KBM-7 (cell line): ENCODE measurements at regions not wholly inside any gene's neighbourhood (a gene's known extent, or its start where the extent isn't known, plus 50 kb on each side); places are given as distances from the start of the nearest gene placed in this dataset.
"Not testable (repeated sequence)": the region's sequence is repeated elsewhere in the genome, so short reads cannot be mapped to it uniquely, and the experiment has no call there.

Experiments used
- DNase-seq: peaks from one replicate; pipeline ENCODE4 v3.0.0-alpha.2; 2015
- in situ Hi-C: fragments of 300-500 bp; cut with MboI; formaldehyde crosslinking; loops from 2 replicates; pipeline ENCODE4 v1.14.3; 2020; ENCODE audit warnings: low sequenced_read_pairs, low pct_unique_long_range_greater_than_20kb, mixed read lengths

DNA sequence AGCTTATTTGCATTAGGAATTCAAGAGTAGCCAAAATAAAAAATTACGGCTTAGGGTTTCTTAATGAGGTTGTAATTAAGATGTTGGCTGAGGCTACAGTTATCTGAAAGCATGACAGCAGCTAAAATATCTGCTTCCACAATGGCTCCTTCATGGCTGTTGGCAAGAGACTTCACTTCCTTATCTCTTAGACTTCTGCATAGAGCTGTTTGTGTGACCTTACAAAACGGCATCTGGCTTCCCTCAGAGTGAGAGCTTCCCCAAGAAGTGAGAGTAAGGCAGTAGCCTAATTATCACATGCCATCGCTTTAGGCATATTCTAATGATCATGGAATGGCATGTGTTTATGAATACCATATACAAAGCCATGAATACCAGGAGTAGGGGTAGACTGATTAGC lies 57.6 kb downstream of the CCDC59 start:
- DNase-seq, result no peak
- in situ Hi-C loops, result no loop called here

- DNase-seq, result no peak
- in situ Hi-C loops, result no loop called here
Measured at GRCh38 chr12:82299319-82300025, 58.7 kb downstream of the CCDC59 start.

- in situ Hi-C loops, result no loop called here
- DNase-seq, result no peak
Measured at GRCh38 chr12:82290415-82290814, 67.8 kb downstream of the CCDC59 start.

DNA sequence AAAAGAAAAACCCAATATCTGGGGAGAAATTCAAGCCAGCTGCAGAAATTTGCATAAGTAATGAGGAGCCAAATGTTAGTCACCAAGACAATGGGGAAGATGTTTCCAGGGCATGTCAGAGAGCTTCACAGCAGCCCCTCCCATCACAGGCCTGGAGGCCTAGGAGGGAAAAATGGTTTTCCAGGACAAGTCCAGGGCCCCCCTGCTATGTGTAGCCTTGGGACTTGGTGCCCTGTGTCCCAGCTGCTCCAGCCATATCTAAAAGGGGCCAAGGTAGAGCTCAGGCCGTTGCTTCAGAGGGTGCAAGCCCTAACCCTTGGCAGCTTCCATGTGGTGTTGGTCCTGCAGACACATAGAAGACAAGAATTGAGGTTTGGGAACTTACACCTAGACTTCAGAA lies 76.9 kb downstream of the CCDC59 start:
- in situ Hi-C loops, DNase-seq: not testable (repeated sequence)

DNA sequence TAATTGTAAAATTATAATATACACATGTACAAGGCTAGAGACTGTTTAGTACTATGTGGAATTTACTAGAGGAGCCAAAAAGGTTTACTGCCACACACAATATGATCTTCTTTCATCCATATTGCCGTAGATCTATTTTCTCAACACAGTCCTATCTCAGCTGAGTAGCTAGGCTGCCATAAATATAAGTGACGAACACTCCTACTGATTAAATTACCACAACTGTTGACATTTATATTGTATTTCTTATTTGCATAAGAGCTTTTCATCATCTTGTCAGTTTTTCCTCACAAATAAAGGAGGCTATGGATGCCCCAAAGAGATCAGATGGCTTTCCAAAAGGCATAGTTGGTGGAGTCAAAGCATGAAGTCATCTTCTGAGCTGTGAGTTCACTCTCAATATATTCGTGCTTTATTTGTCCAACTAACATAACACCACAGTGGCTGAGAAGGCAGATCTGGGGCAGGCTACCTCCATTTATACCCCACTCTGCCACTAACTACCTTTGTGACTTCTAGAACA lies 78.6 kb downstream of the CCDC59 start:
- no peak for DNase-seq
- in situ Hi-C loops, result no loop called here

DNA sequence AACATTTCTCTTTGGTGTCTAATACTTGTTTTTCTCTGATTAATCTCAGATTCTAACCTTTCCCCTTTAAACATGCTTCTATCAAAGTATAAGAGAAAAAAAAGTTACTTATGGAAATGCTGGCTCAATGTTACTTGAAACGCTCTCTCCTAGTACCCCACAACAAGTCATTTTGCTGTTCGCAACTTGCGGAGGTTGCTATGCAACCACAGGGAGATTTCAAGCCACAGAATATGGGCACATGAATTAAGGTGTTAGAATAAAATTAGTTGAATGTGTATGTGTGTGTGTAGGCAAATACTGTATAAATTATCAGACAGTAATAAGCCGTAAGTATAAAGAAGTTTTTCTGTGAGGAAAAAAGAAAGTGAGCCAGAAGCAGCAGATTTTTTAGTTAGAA lies 80.6 kb downstream of the CCDC59 start:
- DNase-seq, result no peak
- in situ Hi-C loops, result no loop called here

GRCh38 chr12:82242729-82243128 lies 115.5 kb downstream of the CCDC59 start:
- in situ Hi-C loops, result no loop called here
- no peak for DNase-seq

DNA sequence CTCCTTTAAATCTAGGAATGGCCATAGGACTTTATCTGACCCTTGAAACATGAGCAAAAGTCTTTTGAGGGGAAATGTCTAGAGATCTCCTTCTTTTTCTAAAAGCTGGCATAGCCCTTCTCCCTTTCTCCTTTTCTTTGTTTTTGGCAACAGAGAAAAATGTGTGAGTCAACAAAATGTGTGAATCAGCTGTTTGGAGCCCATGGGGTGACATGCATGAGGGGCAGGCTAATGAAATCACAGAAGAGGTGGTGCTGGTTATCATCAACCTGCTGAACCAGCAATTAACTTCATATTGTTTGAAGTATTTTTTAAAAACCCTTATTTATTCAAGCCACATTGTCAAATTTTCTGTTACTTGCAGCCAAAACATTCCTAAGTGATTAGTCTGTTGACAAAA lies 132.3 kb downstream of the CCDC59 start:
- in situ Hi-C loops, result no loop called here
- no peak for DNase-seq

DNA sequence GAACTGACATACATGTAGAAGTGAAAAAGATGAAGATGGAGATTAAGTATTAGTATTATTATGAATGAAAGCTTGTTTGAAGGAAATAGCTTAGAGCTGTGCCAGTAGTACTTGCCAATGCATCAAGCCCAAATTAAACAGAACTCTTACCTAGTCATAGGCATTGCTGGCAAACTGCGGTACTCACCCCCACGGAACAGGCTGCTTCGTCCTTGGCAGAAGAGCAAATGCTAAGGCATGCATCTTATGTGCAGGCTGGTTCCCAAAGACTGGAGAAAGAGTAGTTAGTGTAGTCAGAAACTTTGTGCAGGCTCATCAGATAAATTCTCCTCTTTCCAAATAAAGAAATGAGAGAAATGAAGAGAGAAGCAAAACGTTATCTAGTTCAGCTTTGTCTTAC lies 134.8 kb downstream of the CCDC59 start:
- in situ Hi-C loops, result no loop called here
- DNase-seq, result no peak

DNA sequence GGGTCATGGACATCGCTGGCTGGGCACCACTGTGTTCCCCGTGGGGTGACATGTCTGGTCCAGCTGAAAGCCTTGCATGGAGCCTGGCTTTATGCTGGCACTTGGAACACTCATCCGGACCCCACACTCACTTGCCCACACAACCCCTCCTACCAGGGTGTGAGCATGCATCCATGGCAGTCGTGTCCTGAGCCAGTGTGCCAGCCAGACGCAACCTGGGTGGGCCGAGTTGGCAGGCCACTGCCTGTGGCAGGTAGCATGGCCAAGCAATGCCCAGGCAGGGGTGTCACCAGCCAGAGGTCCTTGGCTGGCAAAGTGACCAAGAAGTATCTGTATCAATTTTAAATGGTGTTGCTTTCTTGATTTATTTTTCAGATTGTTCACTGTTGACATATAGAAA lies 141.7 kb downstream of the CCDC59 start:
- in situ Hi-C loops, result no loop called here
- DNase-seq, result no peak

DNA sequence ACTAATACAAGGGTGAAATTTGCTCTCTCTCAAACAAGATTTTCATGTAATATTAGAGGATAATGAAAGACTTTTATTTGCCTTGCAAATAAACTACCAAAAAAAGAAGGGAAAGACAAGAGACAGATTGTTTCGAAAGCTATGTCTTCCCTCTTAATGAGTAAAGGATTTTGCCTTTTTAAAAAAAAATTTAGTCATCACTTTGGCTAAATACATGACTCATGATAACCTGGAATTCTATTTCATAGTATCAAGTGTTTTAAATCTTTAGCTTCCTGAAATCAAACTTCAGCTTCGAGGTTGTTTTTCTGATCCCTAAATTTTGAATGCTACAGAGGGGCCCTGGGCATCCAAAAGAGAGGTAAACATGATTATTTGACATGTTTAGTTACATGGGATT lies 144.4 kb downstream of the CCDC59 start:
- no peak for DNase-seq
- in situ Hi-C loops, result no loop called here

GRCh38 chr12:82210882-82211281 lies 147.3 kb downstream of the CCDC59 start:
- DNase-seq, result no peak
- in situ Hi-C loops, result no loop called here

- in situ Hi-C loops, result no loop called here
- no peak for DNase-seq
Measured at GRCh38 chr12:82209533-82209932, 148.7 kb downstream of the CCDC59 start.

DNA sequence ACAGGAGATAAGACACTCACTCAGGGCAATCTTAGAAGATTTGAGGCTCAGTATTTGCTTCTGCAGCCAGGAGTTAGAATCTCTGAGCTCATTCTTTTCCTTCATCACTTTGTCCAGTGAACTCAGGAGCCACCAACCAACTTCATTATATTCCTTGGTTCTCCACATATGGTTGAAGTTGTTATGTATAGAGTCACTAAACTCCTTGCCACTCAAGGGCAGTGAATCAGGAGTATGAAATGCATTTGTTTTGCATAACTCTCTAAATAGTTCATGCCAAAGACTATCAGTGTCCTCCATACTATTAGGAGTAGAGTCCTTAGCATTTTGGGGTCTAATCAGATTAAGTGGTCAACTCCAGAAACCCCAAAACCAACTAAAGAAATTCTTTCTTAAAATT lies 150.6 kb downstream of the CCDC59 start:
- DNase-seq, result no peak
- in situ Hi-C loops, result no loop called here

DNA sequence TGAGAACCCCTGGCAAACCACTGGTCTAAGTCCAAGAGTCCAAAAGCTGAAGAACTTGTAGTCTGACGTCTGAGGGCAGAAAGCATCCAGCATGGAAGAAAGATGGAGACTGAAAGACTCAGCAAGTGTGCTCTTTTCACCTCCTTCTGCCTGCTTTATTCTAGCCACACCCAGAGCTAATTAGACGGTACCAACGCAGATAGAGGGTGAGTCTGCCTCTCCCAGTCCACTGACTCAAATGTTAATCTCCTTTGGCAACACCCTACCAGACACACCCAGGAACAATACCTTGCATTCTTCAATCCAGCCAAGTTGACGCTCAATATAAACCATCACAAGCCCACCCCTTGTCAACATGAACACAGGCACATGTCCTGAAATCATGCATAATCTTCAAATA lies 155.1 kb downstream of the CCDC59 start:
- no peak for DNase-seq
- in situ Hi-C loops, result no loop called here

DNA sequence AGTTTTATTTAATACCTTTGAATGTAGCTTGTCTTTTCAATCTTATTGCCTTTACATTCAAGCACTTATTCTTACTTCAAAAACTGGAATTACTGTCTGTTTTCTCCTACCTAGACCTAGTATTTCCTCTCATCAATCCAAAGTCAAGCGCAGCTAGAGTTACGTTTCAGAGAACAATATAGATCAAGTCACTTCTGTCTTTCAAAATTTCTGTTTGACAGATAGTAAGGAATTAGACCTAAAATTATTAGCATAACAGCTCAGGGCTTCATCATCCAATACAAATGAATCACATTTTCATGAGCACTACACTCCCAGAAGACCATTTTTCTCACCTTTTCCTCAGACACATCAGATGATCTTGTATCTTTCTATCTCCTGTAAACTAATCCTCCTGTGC lies 170.6 kb downstream of the CCDC59 start:
- no peak for DNase-seq
- in situ Hi-C loops, result no loop called here

GRCh38 chr12:82187011-82187410 lies 171.2 kb downstream of the CCDC59 start:
- in situ Hi-C loops, result no loop called here
- no peak for DNase-seq

DNA sequence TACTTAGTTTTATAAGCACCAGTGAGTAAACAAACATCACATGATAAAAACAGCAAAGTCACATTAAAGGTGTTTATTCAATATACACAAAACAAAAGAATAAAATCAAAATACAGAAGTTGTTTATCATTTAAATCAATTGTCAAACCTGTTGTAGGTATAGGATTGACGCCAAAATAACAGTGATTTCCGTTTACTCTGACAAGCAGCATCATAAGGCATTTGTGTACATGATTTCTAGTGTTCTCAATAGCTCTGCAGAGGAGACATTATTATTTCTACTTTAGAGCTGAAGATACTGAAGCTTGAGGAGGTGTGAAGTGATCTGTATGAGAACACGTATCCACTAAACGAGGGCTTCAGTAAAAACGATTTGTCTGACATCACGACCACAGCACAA lies 171.9 kb downstream of the CCDC59 start:
- in situ Hi-C loops, result no loop called here
- no peak for DNase-seq

DNA sequence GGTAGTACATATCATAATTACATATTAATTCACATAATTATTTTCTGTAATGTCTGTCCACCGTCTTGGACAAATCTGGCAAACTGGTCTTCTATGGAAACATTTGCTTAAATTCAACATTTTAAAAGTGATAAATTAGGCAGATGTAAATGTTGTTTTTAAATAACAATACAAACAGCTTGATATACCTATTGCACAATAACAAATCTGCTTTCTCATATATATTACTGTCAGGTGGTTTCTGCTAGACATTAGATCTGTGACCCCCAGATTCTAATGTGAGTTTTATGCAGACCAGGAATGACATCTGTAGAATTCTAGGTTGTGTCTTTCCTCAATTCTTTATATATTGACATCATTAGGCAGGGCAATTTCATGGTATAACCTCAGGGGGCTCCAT lies 173.3 kb downstream of the CCDC59 start:
- DNase-seq, result no peak
- in situ Hi-C loops, result no loop called here

DNA sequence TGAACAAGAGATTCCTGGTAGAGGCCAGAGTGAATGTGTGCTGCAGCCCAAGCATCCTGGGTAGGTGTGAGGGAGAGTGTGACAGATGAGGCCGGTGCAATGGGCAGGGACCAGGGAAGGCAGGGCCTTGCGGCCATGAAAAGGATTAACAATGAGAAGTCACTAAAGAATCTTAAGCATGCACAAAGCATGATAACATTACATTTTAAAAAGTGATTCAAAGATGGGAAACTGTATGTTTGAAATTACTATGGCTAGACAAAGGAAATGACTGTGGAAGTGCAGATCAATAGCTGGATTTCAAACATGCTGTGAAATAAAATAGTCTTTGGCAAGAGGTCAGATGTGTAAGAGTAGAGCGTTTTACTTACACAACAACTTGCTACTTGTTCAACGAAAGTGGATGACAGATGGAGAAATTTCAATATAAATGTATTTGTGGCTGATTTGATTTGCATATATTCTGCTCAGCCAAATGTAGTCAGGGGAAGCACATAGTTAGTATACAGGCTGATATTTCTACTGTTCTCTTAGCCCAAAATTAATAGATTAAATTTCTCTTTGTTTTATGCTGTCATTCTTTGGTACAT lies 175.5 kb downstream of the CCDC59 start:
- no peak for DNase-seq
- in situ Hi-C loops, result no loop called here
